GM19468 (cell line): ENCODE measurements at regions not wholly inside any gene's neighbourhood (a gene's known extent, or its start where the extent isn't known, plus 50 kb on each side); places are given as distances from the start of the nearest gene placed in this dataset.

Experiments used
- ATAC-seq: cut with Tn5 transposase; IDR thresholded peaks from one replicate; pipeline ENCODE4 v1.9.1; 2021; ENCODE audit warnings: mild to moderate bottlenecking, moderate library complexity, moderate number of reproducible peaks; ENCODE audit not compliant: unreplicated experiment; ENCODE audit errors: extremely low read depth

DNA sequence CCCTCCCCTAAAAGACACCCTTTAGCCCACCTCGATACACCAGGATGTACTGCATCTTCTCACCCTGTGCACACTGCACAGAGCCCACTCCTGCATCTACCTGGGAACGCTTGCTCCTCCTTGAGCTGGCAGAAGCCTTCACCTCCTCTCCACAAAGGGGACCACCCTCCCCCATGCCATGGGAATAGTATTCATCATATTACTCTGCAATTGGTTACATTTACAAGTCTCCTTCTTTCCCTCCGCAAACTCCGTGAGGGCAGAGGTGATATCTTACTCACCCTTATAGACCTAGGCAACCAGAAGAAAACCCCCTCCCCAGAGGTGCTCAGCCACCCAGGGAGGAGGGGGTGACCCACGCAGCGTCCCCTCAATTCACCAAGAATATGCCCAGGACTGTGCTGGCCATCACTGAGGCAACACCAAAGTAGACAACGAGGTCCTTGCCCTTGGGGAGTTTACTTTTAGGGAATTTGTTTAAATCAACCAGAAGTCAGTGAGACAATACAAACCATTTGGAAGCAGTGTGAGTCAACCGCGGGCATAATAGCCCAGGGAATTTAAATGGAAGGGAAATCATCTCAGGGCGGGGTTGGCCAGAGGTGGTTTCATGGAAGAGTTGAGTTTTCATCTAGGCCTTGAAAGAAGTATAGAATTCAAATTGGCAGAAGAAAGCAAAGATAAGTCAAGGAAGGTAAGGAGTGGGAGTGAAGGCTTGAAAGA lies 214.5 kb downstream of the BARX2 start:
- ATAC-seq: no peak

DNA sequence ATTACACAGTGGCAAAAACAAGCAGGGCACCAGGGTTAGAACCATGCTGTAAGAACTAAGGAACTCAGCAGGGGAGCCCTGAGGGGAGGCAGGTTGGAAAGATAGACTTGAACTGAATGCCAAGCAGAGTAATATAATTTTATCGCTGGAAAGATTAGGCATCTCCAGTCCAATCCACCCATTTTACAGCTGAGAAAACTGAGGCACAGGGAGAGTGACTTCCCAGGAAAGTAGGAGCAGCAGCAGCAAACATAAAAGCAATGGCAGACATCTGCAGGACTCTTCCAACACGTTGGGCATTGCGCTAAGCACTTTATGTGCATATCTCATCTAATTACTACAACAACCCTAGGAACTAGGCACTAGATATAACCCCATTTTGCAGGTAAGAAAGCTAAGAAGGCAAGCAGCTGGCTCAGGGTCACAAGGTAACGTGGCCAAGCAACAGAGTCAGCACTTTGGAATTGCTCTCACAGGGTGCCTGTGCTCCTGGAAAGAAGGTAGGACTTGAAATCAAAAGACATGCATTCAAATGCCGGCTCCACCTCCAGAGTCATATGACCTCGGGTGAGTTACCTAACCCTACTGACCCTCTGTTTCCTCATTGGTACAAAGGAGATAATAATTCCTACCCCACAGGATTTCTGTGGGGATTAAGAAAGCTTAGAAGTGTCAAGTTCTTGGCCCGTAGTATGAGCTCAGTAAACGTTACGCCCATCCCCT lies 215.3 kb downstream of the BARX2 start:
- ATAC-seq: no peak

DNA sequence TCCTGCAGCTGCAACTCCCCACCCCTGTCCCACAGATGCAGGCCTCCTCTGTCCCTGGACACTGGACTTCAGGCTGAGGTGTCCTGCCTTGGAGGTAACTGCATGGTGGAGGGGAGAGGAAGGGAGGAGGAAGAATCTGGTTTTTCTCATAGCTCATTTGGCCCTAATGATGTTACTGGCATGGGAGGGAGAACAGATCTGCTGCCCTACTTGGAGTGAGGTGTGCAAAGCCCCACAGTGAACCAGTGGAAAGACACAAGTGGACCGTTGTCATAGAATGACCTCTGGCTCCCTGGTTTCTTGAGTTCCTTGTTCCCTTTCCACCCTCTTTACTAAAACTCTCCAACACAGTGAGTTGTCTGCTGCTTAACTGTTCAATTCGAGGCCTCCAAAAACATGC lies 215.9 kb downstream of the BARX2 start:
- no peak for ATAC-seq

DNA sequence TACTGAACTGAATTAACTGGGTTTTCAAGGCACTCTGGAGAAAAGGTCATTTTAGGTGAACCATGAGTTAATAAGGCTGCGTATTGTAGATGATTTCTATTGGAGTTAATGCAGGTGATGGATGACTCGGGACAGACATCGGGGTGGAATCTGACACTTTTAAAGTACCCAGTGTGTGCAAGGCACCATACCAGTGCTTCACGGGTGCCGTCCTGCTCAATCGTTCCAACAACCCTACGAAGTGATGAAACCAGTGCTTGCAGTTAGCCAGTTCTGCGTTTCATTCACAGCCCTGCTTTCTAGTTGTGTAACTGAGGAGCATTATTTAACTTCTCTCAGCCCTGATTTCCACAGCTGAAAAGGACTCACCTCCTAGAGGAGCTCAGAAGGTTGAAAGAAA lies 216.5 kb downstream of the BARX2 start:
- ATAC-seq: no peak

DNA sequence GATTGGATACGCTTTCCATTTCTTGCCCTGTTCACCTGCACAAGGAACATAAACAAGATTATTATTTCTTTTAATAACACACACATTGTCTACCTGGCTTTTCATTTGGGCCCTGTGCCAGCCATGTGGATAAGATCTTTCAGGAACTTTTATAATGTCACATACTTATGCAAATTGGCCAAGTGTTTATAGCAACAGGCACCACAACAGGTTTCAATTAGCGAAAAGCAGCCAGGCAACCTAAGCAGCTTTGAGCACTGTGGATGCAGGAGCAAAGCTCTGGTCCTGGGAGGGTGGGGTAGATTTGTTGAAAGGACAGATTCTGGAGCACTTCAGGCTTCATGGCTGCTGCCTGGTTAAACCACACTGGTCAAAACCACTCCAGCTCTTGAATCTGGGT lies 217.4 kb downstream of the BARX2 start:
- ATAC-seq: no peak

DNA sequence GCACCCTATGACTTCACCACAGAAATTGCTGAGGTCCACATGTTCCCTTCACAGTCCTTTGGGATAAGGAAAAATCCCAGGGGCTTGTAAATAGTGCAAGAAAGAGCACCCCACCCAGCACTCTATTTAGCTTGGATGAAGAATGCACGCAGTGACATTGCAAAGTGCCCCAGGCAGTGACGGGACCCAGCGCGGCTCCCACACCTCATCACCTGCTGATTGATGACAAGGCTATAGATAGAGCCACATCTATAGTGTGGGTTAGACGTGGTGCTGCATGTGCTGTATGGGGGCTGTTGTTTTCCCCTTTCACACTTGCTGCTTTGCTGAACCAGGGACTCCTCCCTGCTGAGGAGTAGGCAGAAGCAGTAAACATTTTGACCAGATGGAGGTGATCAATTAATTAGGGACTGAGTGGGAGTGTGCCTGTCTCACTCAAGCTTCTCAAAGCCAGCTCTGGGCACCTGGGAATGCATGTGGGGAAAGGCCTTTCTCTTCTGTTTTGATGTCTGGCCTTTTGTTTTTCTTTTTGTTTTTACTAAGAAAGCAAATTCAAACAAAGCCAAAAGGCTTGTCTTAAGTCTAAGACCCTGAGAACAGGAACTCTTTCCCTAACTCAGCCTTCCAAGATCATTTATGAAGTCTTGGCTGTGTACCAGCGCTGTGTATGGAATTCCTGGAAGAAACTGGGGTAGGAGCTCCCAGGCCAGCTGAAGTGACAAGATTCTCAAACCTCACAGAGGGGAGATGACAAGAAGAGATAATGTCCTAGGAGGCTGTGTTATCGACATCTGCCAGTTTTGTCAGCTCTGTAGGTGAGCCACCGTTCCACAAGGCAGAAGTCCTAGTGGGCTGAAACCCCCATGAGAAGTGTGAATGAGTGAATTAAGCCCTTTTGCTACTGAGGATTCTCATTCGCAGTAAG lies 219.7 kb downstream of the BARX2 start:
- no peak for ATAC-seq

DNA sequence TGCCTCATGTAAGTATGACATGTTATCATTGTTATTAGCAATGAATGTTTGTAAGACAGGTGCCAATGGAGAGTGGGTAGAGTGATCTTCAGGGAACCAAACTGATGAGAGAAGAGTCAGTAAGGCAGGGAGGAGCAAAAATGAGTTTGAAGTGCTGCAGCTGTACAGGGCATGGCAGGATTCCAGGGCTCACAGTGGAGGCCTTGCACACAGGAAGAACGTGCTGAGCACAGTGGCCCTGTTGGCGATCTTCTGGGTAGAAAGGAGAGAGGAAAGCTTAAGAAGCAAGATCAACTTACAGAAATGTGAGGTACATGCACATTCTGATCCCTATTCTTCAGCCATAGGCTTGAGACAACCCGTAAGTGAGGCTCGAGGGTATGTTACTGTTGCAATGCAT lies 219.3 kb upstream of the TMEM45B start:
- ATAC-seq: no peak

DNA sequence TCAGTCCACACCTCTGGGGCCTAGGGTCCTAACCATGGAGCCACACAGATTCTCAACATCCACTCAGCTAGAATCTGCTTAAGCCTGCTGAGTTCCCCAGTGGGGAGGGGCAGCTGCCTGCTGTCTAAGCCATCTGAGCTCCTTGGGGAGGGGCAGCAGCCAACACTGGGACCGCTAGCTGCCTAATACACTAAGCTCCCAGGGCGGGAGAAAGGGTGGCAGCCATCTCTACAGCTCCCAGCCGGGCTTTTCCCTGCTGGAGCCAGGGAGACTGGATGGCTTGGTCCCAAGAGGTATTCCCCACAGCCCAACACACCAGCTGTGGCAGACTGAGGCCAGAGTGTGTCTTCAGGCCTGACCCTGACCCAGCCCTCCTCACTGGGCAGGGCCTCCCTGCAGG lies 217.3 kb upstream of the TMEM45B start:
- ATAC-seq: no peak

DNA sequence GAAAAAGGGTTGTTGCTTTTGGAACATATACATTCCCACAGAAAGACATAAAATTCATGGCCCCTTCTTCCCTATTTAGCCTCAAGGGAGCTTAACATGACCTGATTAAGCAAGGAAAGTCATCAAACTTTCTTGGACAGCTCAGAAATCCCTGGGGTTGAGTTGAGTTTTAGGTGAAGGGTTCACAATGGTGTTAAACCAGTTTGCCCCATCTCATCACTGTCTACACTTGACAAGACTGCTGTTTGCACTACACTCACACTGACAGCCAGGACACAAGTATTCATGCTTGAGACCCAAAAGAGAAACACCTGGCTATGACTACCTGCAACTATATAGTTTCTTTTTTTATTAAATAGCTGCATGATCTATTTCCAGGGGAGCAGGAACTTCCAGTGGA lies 209.8 kb upstream of the TMEM45B start:
- no peak for ATAC-seq

DNA sequence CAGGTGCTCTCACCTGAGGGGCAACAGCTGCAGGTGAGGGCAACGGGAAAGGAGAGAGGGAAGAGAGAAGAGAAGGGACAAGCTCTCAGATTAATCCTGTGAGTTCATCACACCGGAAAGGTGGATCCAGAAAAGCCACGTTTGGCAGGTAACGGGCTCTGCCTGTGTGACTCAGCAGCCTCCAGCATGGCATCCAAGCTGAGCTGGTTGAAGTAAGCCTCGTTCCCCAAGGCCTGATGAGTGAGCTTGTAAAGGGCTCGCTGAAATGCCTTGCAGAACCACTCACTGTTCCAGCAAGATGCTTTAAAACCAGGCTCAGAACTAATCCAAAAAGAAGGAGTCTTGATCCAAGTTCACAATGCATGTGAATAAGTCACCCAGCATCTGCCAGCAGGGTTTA lies 206.9 kb upstream of the TMEM45B start:
- no peak for ATAC-seq

DNA sequence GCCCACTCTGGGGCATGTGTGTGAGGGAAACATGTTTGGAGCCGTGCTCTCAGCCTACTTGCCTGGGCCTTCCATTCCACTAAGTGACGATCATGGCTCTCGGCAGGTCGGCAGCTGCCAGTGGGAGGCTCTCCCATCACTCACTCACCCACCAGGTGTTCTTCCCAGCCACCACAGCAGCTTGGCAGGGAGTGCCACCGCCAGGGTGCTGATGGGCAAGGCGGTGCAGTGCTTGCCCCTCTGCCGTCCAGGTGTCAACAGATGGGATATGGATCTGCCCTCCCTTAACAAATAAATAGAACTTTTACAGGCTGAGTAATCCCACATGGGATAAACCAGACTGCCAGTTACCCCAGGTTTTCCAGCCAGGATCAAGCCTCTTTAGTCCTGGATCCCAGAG lies 205.5 kb upstream of the TMEM45B start:
- no peak for ATAC-seq

DNA sequence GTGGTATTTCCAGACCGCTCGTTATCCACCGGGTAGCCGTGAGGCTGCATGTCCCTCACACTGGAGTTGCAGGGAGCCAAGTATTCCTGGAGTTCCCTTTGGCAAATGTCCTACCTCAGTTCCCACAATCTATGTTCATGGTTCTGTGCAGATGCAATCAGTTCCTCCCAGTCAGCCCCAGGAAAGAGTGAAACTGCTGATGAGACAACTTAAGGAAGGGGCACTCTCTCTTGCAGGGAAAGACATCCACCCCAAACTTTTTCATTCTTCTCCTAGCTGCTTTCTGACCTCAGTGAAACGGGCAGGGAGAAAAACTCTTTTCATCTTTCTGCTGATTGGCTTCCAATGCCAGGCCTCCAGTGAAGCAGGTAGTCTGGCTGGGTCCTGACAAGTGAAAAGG lies 205.1 kb upstream of the TMEM45B start:
- no peak for ATAC-seq

DNA sequence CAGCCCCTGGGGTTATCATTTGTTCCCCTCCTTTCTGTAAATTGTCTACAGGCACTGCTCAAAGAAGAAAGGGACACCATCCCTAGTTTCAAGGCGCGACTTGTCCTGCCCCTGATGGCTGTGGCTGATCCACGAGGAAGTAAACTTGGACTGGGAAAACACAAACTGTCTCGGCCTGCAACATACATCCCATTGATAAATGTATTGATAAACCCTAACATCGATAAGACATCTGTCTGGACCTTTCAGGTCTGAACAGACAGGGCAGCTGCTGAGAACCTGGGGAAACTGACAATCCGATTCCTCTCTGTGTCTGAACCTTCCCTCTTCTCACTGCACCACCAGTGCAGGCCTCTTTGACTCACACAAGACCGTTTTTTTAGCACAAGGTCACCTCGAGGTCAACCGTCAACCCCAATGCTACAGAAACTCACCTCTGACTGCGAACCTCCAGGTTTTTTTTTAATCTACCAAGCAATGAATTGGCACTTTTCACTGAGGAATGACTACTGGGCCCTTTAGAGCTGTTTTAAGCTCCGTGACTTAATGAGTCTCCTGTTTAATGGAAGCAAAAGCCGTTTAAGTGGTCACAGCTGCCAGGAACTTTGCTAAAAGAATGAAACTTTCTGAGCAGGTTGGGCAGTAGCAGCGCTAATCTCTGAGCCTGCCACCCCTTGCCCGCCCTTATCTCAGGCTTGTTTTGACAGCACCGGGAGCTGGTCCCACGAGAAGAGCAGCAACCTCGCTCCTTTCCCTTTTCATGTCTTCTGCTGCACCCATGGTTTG lies 203.8 kb upstream of the TMEM45B start:
- ATAC-seq: no peak

DNA sequence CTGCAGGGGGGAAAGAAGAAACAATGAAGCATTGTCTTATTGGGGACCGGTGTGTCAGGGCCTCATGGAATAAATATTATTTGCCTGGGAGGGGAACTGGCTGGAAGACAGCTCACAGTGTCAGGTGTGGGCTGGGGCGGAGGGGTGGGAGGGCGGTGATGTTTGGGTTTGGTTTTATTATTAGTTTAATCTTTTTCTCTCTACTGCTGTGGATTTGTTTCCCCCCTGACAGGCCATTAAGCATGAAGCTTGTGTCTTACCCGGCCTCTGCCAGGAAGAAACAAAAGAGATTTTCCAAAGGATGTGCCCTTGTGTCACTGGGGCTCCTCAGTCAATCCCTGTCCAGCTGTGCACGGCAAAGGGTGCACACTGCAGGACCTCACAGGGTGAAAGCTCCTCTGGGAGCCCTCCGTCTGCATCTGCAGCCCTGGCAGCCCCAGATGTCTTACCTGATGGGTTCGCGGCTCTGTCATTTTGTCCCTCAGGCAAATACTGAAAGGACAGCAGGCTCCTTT lies 203.1 kb upstream of the TMEM45B start:
- no peak for ATAC-seq

DNA sequence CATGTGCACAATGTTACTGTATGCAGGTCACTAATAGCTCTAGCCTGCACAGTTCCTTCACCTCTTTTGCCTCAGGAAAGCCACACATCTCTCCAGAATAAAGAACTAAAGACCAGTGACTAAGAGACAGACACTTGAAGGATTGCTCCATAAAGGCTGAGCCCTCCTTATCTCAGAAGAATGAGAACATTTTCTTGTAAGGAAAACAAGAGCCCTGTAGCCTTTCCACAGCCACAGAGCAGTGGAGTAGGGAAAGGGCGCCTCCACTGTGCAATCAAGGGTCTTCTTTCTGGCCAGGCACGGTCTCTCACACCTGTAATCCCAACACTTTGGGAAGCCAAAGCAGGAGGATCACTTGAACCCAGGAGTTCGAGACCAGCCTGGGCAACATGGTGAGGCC lies 202.6 kb upstream of the TMEM45B start:
- no peak for ATAC-seq

DNA sequence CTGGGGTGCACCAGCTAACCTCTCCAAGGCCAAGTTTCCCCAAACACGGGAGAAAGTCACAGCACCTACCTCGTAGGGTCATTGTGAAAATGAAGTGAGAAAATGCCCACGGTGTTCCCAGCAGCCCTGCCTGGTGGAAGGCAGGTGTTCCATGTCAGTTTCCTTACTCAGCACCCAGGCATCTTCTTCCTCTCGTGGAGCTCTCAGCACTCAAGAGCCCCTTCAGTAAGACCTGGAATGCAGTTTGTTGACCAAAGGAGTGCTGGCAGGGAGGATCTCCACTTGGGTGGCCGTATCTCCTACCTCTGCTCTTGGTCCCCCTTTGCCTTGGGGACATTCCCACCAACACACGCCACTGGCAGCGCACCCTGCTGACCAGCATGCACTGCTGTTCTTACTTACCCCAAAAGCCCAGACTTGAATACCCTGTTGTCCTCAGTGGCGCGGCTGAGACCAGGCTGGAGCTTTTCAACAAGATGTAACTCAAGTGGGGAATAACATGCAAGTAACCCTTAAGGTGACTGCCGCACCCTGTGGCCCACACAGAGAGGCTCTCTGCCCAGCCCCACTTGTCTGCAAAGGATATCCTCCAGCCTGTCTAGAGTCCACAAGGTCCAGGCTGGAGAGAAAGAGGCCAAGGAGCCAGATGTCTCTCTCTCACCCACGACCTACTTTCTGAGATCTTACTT lies 201.2 kb upstream of the TMEM45B start:
- ATAC-seq: no peak

DNA sequence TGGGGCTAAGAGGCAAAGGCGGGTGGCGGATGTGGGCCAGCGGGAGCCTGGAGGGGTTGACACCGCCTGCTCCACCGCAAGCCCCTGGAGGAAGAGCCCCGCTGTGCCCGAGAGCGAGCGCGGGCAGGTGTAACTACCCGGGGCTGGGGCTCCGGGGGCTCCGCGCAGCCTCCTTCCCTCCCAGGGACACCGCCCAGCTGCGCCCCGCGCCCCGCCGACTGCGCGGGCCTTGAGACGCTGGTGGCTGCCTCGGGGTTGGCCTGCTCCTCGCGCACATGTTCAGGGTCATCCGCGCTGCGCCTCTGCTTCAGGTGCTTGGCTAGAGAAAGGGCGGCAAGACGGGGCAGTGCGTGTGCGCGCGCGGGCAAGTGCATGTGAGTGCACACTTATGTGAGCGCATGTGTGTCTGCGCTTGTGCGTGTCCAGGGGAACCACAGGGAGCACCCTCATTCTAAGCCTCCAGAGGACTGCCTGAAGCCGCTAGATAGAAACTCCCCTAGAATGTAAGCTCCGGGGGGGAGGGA lies 197.5 kb upstream of the TMEM45B start:
- ATAC-seq: no peak

DNA sequence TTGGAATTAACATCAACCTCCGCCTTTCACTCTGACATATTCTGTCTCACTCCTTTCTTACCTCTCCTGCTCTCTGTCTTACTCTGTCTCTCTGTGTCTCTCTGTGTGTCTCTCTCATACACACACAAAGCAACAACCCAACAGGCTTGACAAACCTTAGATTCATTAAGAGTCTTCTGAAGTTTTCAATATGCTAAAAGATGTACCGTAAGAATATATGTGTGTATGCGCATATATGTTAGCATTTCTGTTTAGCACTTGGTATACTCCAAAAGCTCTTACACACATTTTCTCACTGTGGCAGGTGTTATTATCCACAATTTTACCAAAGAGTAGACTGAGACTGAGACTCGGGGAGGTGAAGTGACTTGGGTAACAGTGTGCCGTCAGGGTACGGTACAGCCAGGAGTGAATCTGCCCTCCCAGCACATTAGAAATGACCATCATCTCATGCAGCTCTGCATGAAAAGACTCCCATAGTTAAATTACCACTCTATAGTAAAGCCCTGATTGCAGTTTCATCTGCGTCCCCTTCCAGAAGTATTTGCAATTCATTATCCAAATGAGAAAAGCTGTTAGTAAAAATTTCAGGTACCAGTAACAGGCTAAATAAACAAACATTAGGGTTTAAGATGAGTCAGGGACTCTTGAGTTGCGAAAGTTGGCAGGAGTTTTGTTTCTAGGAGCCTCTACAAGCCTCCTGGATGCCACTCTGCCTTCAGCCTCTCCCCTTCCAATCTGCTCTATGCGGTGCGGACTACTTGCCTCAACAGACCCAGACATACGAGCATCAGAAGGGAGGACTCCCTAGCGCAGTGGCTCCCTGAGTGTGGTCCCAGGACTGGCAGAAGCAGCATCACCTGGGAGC lies 195.2 kb upstream of the TMEM45B start:
- no peak for ATAC-seq
